DND-41 (cell line): ENCODE measurements at regions not wholly inside any gene's neighbourhood (a gene's known extent, or its start where the extent isn't known, plus 50 kb on each side); places are given as distances from the start of the nearest gene placed in this dataset.

Experiments
- ATAC-seq: fragments of 200-7000 bp; cut with Tn5 transposase; 3 replicates; pipeline ENCODE4 v1.9.1; 2021; ENCODE audit warnings: low read depth; ENCODE audit not compliant: insufficient read depth
- DNase-seq: peaks from one replicate; pipeline ENCODE4 v3.0.0-alpha.2; 2020
- H2AFZ ChIP-seq: 2 replicates; pipeline ENCODE4 v1.6.0; 2012; ENCODE audit warnings: low read depth, low read length
- H3K27ac ChIP-seq: 2 replicates; pipeline ENCODE4 v1.5.1; 2012; ENCODE audit warnings: low read length, inconsistent platforms
- H3K27me3 ChIP-seq: fragments of 200-600 bp; sonication (generic); 2 replicates; pipeline ENCODE4 v1.6.0; 2012; ENCODE audit warnings: low read length, mild to moderate bottlenecking, inconsistent platforms; ENCODE audit not compliant: insufficient read depth, poor library complexity
- H3K36me3 ChIP-seq: 2 replicates; pipeline ENCODE4 v1.5.1; 2012; ENCODE audit warnings: low read length, inconsistent platforms; ENCODE audit not compliant: insufficient read depth
- H3K4me1 ChIP-seq: 2 replicates; pipeline ENCODE4 v1.5.1; 2012; ENCODE audit warnings: mild to moderate bottlenecking, low read length; ENCODE audit not compliant: insufficient read depth
- H3K4me2 ChIP-seq: 2 replicates; pipeline ENCODE4 v1.6.0; 2012; ENCODE audit warnings: mild to moderate bottlenecking, moderate library complexity, low read length, inconsistent platforms; ENCODE audit not compliant: insufficient read depth
- H3K4me3 ChIP-seq, 2 experiments: fragments of 200-600 bp in 1 of 2; shearing (Covaris generic) in 1 of 2; 2 replicates each; pipeline ENCODE4 v1.5.1; 2012 to 2016; ENCODE audit warnings: inconsistent platforms in 2 of 2, low read length in 2 of 2, mild to moderate bottlenecking in 2 of 2, low read depth in 1 of 2, moderate library complexity in 1 of 2
- H3K79me2 ChIP-seq: 2 replicates; pipeline ENCODE4 v1.6.0; 2012; ENCODE audit warnings: low read length, inconsistent platforms; ENCODE audit not compliant: insufficient read depth
- H3K9ac ChIP-seq: 2 replicates; pipeline ENCODE4 v1.6.0; 2012; ENCODE audit warnings: low read depth, mild to moderate bottlenecking, inconsistent platforms, low read length, moderate library complexity
- H3K9me3 ChIP-seq: 2 replicates; pipeline ENCODE4 v1.5.1; 2012; ENCODE audit warnings: low read length, moderate library complexity, mild to moderate bottlenecking, inconsistent platforms; ENCODE audit not compliant: insufficient read depth, severe bottlenecking
- H4K20me1 ChIP-seq: 2 replicates; pipeline ENCODE4 v1.6.0; 2012; ENCODE audit warnings: low read length; ENCODE audit not compliant: insufficient read depth
- EZH2 ChIP-seq: IDR thresholded peaks from 3 replicates; pipeline ENCODE4 v1.6.1; 2012; ENCODE audit warnings: borderline replicate concordance, low read depth, mild to moderate bottlenecking, moderate library complexity, low read length, inconsistent platforms; ENCODE audit not compliant: severe bottlenecking
- TF ChIP-seq, protein P1 (sequence below): IDR thresholded peaks from 2 replicates; pipeline ENCODE4 v1.5.1; 2012; ENCODE audit warnings: borderline replicate concordance, low read length, moderate library complexity, mild to moderate bottlenecking; ENCODE audit not compliant: poor library complexity, severe bottlenecking; ENCODE audit errors: extremely low read depth

DNA sequence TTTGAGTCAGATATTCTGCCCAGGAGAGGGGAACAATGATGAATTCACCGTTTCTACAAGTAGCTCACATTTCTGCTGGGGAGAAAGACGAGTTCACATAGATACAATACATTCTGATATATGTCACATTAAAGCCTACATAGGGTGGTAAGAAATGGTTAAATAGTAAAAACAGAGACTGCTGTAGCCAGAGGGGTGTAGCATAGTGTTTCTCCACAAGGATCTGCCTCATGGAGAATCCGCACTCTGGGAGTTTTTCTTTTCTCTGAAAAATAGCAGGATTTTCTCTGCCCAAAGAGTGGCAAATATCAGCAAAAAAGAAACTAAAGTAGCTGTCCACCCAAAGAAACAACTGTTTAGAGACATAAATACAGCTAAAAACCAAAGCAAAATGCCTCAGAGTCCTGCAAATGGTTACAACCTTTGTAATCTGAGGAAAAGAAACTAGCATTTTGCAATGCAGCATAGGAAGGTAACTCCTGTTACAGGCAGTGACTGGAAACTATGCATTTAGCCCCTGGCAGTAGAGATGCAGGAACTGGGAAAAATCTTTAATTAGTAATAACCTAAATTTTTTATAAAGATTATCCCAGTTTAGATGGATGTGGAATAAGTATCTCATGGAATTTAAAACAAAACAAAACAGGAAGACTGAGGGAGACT lies 1126.7 kb upstream of the ADGRL2 start:
- TF ChIP-seq, protein P1, sequence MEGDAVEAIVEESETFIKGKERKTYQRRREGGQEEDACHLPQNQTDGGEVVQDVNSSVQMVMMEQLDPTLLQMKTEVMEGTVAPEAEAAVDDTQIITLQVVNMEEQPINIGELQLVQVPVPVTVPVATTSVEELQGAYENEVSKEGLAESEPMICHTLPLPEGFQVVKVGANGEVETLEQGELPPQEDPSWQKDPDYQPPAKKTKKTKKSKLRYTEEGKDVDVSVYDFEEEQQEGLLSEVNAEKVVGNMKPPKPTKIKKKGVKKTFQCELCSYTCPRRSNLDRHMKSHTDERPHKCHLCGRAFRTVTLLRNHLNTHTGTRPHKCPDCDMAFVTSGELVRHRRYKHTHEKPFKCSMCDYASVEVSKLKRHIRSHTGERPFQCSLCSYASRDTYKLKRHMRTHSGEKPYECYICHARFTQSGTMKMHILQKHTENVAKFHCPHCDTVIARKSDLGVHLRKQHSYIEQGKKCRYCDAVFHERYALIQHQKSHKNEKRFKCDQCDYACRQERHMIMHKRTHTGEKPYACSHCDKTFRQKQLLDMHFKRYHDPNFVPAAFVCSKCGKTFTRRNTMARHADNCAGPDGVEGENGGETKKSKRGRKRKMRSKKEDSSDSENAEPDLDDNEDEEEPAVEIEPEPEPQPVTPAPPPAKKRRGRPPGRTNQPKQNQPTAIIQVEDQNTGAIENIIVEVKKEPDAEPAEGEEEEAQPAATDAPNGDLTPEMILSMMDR, result no peak
- no peak for TF ChIP-seq EZH2
- no peaks in the 10 kb centered on the region for H3K9me3 ChIP-seq
- no peaks in the 10 kb centered on the region for H3K27me3 ChIP-seq
- no peaks in the 10 kb centered on the region for H3K79me2 ChIP-seq
- no peaks in the 10 kb centered on the region for H3K36me3 ChIP-seq
- H3K9ac ChIP-seq, result no peak overlapping the region
- no peak for ATAC-seq
- H3K27ac ChIP-seq, result no peak overlapping the region
- no peak overlapping the region for H2AFZ ChIP-seq
- DNase-seq, result no peak
- no peaks in the 10 kb centered on the region for H4K20me1 ChIP-seq
- no peak overlapping the region for H3K4me2 ChIP-seq
- H3K4me3 ChIP-seq, result no peak overlapping the region
- no peaks in the 10 kb centered on the region for H3K4me1 ChIP-seq

DNA sequence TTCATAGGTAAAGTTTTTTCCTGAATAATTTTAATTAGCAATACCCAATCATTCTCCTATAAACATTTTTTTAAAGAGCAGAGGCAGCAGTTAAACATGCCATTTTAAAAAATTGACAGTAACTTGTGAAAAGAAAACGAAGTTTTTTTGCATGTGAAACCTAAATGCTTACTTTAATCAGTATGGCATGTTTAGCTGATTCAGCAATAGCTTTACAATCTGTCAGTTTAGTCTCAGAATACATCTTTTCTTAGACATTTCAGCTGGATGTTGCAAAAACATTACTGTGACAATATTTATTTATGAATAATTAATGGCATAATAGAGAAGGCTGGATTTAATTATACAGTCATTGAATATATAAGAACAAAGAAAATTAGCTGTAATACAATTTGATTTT lies 1132.4 kb upstream of the ADGRL2 start:
- Histone ChIP-seq H3K79me2 (no peaks in the 10 kb centered on the region), H3K4me3 (no peak overlapping the region), H3K36me3 (no peaks in the 10 kb centered on the region), H3K27ac (no peak overlapping the region), H3K4me1 (no peaks in the 10 kb centered on the region), H2AFZ (no peak overlapping the region), H4K20me1 (no peaks in the 10 kb centered on the region), H3K4me2 (no peak overlapping the region), H3K27me3 (no peaks in the 10 kb centered on the region), H3K9ac (no peak overlapping the region), H3K9me3 (no peaks in the 10 kb centered on the region)
- ATAC-seq, result no peak
- TF ChIP-seq EZH2, result no peak
- TF ChIP-seq, protein P1, result no peak
- DNase-seq, result no peak

DNA sequence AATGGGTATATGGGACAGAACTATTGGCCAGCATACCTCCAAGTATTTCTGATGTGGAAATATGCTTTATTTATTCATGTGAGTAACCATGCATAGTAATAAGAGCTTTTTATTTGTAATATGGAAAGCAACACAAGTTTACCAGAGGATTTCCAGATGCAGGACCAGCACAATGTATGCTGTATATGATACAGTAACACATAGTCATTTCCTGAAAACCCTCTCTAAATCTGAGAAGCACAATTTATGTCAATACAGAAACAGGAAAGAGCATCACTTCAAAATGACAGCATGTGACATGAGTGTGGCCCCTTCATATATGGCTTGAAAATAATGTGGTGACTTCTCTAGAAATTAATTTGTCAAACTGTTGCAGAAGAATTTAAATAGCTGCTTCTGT lies 1134.7 kb upstream of the ADGRL2 start:
- no peak overlapping the region for H3K4me2 ChIP-seq
- H3K79me2 ChIP-seq, result no peaks in the 10 kb centered on the region
- no peaks in the 10 kb centered on the region for H3K27me3 ChIP-seq
- no peak for DNase-seq
- no peaks in the 10 kb centered on the region for H3K4me1 ChIP-seq
- H3K36me3 ChIP-seq, result no peaks in the 10 kb centered on the region
- no peak for ATAC-seq
- TF ChIP-seq, protein P1, result no peak
- TF ChIP-seq EZH2, result no peak
- no peak overlapping the region for H2AFZ ChIP-seq
- no peaks in the 10 kb centered on the region for H4K20me1 ChIP-seq
- no peak overlapping the region for H3K4me3 ChIP-seq
- H3K27ac ChIP-seq, result no peak overlapping the region
- no peak overlapping the region for H3K9ac ChIP-seq
- H3K9me3 ChIP-seq, result no peaks in the 10 kb centered on the region
